ENCODE measurements at regions not wholly inside any gene's neighbourhood (a gene's known extent, or its start where the extent isn't known, plus 50 kb on each side); places are given as distances from the start of the nearest gene placed in this dataset.

DNA sequence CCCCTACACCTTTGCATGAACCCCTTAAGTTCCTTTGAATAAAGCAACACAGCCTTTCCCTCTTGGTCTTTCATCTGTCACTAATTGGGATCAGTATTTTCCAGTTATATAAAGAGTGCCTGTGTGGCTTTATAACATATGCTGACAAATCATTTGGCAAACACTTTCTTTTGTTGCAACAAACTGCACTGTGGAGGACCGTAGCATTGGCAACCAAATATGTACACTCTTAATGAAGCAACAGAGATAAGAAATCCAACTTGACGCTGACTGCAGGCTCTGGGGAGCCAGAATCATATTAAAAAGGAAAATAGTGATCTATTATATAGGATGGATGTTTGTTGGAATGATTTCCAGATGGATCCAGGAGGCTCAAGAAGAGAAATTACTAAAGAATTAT is 120.1 kb upstream of the PRICKLE2 start:
- TF ChIP-seq, protein P1, sequence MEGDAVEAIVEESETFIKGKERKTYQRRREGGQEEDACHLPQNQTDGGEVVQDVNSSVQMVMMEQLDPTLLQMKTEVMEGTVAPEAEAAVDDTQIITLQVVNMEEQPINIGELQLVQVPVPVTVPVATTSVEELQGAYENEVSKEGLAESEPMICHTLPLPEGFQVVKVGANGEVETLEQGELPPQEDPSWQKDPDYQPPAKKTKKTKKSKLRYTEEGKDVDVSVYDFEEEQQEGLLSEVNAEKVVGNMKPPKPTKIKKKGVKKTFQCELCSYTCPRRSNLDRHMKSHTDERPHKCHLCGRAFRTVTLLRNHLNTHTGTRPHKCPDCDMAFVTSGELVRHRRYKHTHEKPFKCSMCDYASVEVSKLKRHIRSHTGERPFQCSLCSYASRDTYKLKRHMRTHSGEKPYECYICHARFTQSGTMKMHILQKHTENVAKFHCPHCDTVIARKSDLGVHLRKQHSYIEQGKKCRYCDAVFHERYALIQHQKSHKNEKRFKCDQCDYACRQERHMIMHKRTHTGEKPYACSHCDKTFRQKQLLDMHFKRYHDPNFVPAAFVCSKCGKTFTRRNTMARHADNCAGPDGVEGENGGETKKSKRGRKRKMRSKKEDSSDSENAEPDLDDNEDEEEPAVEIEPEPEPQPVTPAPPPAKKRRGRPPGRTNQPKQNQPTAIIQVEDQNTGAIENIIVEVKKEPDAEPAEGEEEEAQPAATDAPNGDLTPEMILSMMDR (IDR thresholded peaks at IDR 0.05), result no peak
- peak in 1 of 2 donors; percentile 73 for TF ChIP-seq POLR2AphosphoS5 (IDR thresholded peaks at IDR 0.05)

Measured in upper lobe of left lung (tissue), 4 donors.